ENCODE measurements at regions not wholly inside any gene's neighbourhood (a gene's known extent, or its start where the extent isn't known, plus 50 kb on each side); places are given as distances from the start of the nearest gene placed in this dataset.

DNA sequence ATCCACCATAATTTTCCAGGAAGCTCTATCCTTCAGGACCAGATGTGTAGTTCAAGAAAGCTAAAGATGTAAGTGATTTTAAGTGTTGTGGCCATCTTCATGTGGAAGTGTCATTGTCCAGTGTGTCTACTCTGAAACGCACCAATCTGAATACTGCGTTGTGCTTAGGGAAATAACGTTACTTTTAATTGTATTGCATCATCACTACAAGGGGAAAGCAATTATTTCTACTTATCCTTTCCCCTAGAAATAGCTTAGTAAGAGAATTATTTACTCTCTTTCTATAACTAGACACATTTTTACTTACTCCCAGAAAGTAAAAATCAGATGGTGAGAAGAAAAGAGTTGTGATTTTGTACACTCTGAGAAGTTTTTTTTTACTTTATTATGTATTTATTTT is 102.4 kb upstream of the DLGAP1 start:
- no peak for DNase-seq (ENCODE audit: low read depth in 1 of 2, low spot score in 1 of 2)
- Histone ChIP-seq H3K27ac (no peak overlapping the region), H3K27me3 (no peaks in the 10 kb centered on the region), H3K4me1 (ENCODE audit: low read depth) (no peaks in the 10 kb centered on the region), H3K4me3 (no peak overlapping the region), H3K9me3 (ENCODE audit: low read depth) (no peaks in the 10 kb centered on the region), H3K36me3 (no peaks in the 10 kb centered on the region)
- TF ChIP-seq, protein P1, sequence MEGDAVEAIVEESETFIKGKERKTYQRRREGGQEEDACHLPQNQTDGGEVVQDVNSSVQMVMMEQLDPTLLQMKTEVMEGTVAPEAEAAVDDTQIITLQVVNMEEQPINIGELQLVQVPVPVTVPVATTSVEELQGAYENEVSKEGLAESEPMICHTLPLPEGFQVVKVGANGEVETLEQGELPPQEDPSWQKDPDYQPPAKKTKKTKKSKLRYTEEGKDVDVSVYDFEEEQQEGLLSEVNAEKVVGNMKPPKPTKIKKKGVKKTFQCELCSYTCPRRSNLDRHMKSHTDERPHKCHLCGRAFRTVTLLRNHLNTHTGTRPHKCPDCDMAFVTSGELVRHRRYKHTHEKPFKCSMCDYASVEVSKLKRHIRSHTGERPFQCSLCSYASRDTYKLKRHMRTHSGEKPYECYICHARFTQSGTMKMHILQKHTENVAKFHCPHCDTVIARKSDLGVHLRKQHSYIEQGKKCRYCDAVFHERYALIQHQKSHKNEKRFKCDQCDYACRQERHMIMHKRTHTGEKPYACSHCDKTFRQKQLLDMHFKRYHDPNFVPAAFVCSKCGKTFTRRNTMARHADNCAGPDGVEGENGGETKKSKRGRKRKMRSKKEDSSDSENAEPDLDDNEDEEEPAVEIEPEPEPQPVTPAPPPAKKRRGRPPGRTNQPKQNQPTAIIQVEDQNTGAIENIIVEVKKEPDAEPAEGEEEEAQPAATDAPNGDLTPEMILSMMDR (IDR thresholded peaks at IDR 0.05; ENCODE audit: low read depth, low read length), result no peak

DNA sequence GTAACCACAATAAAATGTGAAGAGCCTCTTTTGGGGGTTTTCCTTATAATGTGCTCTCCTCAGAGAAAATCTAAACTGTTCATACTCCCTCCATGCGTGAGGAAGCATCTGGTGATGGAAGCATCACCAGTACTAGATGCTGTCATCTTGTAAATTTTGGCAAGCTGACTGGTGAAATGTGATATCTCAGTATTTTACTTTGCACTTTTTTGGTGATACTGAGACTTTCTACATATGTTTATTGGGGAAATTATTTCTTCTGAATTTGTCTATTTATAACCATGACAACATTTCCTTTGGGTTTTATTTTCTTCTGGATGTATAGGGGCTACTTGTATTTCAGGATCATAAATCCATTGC is 95.9 kb upstream of the DLGAP1 start:
- H3K27me3 ChIP-seq, result no peaks in the 10 kb centered on the region
- H3K27ac ChIP-seq, result no peak overlapping the region
- DNase-seq (ENCODE audit: low read depth in 1 of 2, low spot score in 1 of 2), result no peak
- TF ChIP-seq, protein P1 (IDR thresholded peaks at IDR 0.05; ENCODE audit: low read depth, low read length), result no peak
- no peak overlapping the region for H3K4me3 ChIP-seq
- H3K9me3 ChIP-seq (ENCODE audit: low read depth), result no peaks in the 10 kb centered on the region
- H3K36me3 ChIP-seq, result no peaks in the 10 kb centered on the region
- H3K4me1 ChIP-seq (ENCODE audit: low read depth), result no peaks in the 10 kb centered on the region

DNA sequence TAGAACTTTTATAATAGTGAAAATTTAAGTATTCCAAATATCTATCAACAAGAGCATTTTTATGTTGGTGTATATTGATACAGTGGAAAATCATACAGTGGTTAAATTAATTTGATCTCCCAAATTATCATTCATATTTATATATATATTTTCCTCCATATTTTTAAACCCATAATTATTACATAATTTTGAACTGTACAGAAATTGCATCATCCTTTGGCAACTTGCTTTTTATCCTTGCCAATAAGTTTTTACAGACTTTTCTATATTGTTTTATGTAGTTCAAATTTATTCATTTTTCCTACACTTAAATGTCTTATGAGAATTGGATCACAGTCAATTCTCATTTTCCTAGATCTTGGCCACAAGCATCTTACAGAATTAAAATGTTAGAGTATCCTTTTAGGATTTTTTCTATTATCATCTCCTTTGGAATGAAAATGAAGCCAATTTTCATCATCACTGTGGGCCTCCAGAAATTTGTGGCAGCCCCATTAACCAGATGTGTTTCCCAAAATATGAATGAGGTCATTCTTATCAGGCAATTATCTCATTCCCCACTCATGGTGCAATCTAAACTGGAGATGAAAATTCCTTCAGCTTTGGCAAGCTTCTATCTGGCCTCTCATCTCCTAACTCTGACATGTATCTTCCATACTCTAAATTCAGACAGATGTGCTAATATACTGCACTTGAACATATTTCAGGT is 94.2 kb upstream of the DLGAP1 start:
- H3K27me3 ChIP-seq, result no peaks in the 10 kb centered on the region
- no peaks in the 10 kb centered on the region for H3K36me3 ChIP-seq
- no peak overlapping the region for H3K27ac ChIP-seq
- no peak overlapping the region for H3K4me3 ChIP-seq
- TF ChIP-seq, protein P1 (IDR thresholded peaks at IDR 0.05; ENCODE audit: low read depth, low read length), result no peak
- H3K4me1 ChIP-seq (ENCODE audit: low read depth), result no peaks in the 10 kb centered on the region
- no peaks in the 10 kb centered on the region for H3K9me3 ChIP-seq (ENCODE audit: low read depth)
- no peak for DNase-seq (ENCODE audit: low read depth in 1 of 2, low spot score in 1 of 2)

DNA sequence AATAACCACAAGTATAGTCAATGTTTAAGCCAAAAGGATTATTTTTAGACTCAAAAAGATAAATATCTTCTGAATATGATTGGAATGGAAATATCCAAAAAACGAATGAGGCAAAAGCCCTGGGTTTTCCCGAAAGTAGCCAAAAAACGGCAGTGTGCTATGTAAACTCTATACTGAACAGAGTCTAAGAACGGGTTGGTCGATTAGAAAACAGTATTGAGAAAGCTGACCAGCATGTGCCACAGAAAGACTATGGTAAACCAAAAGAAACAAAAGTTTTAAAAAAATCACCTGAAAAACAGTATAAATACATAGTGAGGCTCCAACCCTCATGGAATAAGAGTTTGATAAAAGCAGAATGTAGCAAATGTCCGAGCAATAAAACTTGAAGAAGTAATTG is 92.0 kb upstream of the DLGAP1 start:
- Histone ChIP-seq H3K36me3 (no peaks in the 10 kb centered on the region), H3K9me3 (ENCODE audit: low read depth) (no peaks in the 10 kb centered on the region), H3K4me1 (ENCODE audit: low read depth) (no peaks in the 10 kb centered on the region), H3K4me3 (no peak overlapping the region), H3K27me3 (no peaks in the 10 kb centered on the region), H3K27ac (no peak overlapping the region)
- TF ChIP-seq, protein P1 (IDR thresholded peaks at IDR 0.05; ENCODE audit: low read depth, low read length), result no peak
- DNase-seq (ENCODE audit: low read depth in 1 of 2, low spot score in 1 of 2), result no peak

DNA sequence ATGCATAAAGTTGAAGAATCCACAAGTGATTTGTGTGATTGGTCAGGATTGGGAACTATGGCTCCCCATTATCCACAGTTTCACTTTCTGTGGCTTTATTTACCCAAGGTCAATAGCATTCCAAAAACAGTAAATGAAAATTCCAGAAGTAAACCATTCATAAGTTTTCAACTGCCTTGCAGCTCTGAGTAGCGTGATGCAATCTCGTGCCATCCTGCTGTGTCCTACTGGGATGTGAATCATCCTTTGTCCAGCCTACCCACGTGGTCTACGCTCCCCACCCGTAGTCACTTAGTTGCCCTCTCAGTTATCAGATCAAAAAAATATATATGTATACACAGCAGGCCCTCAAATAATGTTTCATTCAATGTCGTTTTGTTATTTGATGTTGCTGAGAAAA is 89.0 kb upstream of the DLGAP1 start:
- Histone ChIP-seq H3K27me3 (no peaks in the 10 kb centered on the region), H3K36me3 (no peaks in the 10 kb centered on the region), H3K4me1 (ENCODE audit: low read depth) (no peaks in the 10 kb centered on the region), H3K9me3 (ENCODE audit: low read depth) (no peaks in the 10 kb centered on the region), H3K27ac (no peak overlapping the region), H3K4me3 (no peak overlapping the region)
- DNase-seq (ENCODE audit: low read depth in 1 of 2, low spot score in 1 of 2), result no peak
- TF ChIP-seq, protein P1 (IDR thresholded peaks at IDR 0.05; ENCODE audit: low read depth, low read length), result no peak

Data from cardiac muscle cell (in vitro differentiated cells and primary cell).